GM19023 (cell line): ENCODE measurements at regions not wholly inside any gene's neighbourhood (a gene's known extent, or its start where the extent isn't known, plus 50 kb on each side); places are given as distances from the start of the nearest gene placed in this dataset.

Source experiments
- ATAC-seq: cut with Tn5 transposase; IDR thresholded peaks from one replicate; pipeline ENCODE4 v1.9.1; 2021; ENCODE audit warnings: mild to moderate bottlenecking, moderate library complexity; ENCODE audit not compliant: unreplicated experiment

DNA sequence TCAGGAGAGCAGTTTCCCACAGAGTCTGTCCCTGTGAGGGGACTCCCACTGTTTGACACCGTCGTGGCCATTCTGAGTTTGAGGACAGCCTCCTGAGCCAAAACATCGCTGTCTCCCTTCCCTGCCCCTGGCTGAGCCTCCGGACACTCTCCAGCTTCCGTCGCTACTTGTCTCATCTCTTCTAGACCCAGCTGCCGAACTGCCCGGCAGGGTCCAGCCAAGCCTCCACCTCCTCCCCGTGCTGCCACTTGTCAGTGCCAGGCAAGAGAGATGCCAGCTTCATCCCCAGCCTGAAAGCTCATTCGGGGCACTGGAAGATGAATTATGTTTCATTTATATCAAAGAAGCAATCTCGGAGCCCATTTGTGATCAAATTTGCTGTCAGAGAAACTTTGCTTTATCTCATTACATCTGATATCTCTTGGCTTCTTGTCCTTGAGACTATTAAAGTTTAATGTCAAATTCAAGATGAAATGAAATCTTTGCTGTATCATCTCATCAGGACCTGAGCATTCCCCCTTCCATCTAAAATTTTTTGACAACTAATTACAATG, 283.9 kb downstream of the BUD13 start:
- ATAC-seq = no peak

DNA sequence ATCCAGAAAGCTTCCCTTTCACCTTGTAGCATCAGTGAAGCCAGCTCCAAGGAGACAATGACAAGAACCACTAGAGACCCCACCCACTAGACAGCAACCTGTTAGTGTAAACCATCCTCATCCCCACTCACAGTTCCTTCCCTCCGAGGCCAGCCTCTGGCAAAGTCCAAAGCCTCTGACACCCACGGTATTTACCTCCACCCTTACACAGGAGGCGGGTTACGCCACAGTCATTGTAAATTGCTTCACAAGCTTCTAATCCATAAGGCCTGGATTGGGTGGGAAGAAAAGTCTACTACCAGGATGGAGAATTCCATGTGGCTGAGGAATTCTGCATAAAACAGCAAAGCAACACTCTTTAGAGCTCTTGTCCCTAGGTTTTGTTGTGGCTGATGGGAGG, 287.4 kb downstream of the BUD13 start:
- ATAC-seq = no peak

DNA sequence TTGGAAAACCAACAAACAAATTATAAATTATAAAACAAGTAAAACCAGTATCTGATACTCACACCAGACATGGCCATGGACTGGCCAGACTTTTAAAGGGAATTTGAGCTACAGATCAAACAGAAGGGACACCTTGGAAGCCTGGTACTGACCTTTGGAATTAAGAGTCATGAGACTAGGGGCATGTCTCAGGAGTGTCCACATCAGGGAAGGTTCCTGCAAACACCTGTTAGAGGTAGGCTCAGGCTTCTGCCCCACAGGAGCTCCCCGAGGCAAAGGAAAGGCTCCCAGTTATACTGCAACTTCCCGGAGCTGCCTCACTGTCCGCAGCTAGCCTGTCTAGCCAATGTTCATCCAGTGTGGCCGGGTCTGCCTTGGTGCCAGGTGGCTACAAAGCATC, 290.1 kb downstream of the BUD13 start:
- no peak for ATAC-seq

DNA sequence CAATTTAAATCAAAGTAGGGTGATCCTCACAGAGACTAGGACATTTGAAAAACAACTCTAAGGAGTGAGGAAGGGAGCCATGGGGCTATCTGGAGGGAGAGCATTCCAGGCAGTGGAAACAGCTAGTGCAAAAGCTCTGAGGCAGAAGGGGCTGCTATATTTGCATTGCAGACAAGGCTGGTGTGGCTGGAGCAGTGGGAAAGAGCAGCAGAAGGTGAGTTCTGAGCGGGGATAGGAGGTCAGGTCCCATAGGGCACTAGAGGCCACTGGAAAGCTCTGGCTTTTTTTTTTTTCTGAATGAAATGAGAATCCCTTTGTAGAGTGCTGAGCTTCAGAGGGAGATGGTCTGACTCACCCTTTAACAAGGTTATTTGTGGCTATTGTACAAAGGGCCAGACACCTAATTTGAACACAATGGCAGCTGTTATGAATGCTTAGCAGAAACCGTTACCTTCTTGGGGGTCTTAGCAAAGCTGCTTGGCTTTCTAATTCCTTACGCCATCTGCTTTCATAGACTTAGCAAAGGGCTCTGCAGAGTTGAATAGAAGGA, 291.6 kb downstream of the BUD13 start:
- no peak for ATAC-seq

DNA sequence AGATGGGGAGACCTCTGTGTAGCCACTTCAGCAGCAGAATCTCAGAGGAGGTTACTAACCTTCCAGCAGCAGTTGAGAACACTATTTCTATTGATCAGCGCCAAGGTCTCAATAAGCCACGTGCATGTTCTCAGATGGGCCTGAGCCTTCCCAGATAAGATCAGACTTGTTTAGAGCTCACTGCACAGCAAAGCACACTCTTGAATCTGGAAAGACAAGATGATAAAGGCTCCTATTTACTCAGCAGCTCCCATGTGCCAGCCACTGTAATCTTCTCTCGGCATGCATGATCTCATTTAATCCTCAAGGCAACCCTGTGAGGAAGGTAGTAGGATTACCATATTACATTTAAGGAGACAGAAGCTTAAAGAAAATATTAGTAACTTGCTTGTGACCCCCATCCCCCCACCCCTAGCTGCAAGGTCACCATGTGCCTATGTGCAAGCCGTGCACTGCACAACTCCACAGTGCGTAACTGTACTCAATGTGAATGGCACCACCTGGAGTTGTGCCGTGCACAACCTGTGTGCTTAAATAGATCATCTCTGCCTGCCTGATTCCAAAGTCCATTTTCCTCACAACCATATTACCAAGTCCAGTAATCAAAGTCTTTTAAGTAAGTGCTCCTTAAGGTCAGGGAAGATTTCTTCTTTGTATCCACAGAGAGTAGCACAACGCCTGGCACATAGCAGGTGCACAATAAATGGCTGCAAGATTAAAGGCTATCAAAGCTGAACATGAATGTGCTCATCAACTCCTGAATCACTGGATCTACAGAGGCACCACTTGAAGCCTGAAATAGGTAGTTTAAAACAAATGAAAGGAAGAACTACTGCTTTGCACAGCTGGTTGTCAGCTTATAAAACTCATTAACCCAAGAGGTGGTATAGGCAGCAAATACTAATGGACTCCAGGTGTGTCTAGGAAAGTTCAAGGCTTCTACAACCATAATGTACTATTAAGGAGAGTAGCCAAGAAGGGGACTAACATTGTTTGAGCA, 293.8 kb downstream of the BUD13 start:
- ATAC-seq = no peak

DNA sequence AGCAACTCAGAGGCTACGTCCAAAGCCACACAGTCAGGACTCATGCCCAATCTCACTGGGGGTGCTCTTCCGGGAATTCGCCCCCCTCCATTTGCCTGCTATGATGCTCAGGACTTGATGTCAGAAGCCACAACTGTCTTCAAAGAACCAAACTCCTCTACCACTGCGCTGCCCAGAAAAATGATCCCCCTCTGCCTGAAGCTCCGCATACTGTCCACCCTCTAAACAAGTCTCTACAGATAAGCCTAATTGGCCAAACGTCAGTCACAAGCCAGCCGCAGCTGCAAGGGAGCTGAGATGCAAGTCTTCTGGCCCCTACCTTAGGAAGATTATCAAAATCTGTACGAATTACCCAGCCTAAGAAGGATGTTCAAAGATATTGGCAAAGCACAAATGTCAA, 294.6 kb downstream of the BUD13 start:
- no peak for ATAC-seq

DNA sequence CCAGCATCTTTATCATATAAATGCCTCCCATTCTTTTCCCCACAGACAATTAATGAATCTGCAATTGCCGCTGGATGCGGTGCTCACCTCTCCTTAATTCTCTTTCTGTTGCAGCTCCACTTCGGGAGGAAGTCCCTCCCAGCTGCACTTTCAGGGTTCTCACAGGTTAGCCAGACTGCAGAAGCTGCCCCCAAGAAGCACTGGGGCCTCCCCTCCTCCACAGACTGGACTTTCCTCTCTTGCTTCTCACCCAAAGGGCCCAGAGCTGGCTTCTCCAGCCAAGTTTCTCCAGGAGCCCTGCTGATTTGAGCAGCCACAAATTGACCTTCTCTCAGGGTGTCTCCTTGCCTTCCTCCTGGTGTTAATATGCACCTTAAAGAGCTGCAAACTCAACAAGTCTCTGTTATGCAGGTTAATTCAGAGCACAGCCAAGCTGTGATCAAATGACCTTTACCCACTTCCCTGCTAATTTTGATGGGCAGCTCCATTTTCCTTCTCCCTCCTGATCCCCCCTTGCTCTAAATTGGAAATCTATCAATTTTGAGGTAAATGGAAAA, 298.9 kb downstream of the BUD13 start:
- no peak for ATAC-seq

DNA sequence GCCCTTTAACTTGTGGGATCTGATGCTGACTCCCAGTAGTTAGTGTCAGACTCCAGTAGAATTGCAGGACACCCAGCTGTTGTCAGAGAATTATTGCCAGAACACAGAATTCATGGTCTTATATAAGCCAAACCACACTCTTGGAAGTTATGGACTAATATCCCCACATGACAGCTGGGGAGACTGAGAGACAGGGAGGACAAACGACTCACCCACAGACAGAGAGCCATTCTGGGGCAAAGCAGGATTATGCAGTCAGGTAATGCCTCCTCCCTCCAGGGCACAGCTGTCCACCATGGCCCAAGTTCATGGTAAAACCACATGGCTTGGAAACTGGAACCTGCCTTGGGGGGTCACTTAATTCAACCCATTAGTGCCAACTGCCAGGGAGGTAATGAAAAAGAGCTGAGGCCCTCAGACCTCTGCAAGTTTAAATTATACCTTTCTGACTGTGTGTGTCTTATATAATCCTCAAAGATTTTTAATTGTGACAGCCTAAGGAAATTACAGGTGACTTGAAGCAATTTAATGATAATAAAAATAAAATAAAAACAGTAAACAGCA, 299.5 kb downstream of the BUD13 start:
- no peak for ATAC-seq

DNA sequence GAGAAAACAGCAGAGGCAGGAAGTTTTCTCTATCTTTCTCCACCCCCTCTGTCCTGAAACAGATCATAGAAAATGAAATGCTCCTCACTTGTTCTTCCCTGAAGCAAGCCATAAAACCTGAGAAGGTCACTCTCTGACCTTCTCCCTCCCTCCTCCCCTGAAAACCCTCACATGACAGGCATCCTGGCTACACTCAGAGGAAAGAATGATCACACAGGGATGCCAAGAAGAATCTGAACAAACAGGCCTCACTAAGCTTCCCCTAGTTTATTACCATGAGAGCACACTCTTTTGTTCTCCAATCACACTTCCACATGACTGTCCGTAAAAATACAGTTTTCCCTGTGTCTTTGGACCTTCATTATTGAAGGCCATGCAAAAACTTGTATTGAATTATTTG, 300.1 kb downstream of the BUD13 start:
- ATAC-seq = no peak

DNA sequence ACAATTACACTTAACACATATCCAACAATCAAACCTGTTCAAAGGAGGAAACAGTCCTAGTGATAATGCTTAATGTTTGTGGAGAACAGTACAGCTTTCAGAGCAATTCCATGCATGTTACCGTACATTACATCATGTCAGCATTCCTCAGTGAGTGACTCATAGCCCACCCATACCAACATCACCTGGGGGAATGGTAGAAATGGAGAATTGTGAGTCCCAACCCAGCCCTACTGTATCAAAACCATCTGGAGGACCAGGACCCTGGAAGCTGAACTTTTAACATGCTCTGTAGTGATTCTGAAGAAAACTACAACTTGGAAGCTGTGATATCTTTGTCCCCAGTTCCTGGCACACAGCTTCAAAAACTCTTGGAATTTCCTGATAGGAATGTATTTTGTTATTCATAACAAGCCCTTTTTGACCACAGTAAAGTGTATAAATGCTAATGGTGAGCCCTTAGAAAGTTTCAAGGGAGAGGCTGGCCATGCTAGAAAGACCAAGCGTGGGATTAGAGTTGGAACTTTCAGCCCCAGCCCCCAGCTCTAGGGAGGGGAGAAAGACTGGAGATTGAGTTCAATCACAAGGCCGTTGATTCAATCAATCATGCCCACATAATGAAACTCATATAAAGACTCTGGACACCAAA, 301.1 kb downstream of the BUD13 start:
- no peak for ATAC-seq

DNA sequence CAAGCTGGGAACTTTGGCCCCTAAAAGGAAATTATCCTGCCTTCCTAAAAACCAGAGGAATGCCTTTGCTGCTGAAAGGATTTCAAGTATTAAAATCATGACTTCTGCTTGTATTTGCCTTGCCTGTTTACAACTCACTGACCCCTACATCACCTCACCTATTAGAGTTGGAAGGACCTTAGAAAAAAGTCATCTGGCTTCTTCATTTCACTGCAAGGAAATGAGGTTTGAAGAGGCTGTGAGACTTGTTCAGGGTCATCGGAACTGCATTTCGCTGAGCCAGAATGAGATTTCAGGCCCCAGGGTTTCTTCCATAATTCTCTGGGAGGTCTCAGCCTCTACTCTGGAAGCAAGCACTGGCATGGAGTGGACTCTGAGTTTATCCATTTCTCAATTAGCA, 304.1 kb downstream of the BUD13 start:
- ATAC-seq = no peak

DNA sequence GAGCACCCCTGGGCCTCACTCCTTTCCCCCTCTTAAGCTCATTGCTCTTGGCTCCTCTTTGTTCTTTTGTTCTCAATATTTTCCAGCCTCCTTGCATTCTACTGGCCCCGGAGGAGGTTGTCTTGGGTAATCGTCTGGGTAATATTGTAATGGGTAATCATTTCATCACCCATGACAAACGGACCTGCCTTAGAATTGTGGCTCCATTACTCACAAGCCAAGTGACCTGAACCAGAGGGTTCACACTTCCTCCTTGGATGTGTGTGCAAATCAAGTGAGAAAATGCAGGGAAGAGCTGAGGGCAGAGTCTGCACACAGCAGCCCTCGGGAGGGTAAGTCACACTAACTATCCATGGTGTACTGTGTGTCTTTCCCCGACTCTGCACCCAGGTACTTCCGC, 305.0 kb downstream of the BUD13 start:
- ATAC-seq = no peak

DNA sequence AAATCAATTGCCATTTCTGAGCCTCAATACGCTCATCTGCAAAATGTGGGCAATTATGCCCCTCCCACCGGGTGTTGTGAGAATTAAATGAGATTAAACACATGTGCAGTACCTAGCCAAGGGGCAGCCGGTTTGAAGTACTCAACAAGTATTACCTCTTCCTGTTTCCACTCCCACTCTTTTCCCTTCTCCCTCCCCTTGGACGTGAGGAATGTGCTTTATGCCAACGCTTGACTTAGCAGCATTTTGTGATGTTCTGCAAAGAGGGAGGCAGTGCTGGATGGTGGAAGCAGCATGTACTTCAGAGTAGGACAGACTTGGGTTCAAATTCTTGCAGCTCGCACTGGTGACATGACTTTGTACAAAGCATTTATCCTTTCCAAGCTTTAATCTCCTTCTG, 306.0 kb downstream of the BUD13 start:
- ATAC-seq = no peak

DNA sequence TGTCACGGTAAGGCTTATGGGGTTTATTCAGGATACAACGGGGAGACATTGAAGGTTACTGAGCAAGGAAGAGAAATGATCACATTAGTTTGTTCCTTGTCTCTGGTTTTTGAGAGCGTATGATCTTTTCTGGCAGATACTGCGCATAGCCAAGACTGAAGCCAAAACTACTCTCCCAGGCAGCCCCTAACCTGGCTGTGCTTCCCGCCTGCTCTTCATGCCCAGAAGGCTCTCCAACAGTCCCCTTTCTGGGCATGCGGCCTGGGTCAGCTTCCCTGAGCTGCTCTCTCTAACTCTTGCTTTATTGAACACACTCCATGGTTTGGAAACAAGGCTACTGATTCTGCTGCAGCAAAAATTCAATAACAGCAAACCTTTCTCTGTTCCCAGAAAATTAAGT, 306.6 kb downstream of the BUD13 start:
- no peak for ATAC-seq

DNA sequence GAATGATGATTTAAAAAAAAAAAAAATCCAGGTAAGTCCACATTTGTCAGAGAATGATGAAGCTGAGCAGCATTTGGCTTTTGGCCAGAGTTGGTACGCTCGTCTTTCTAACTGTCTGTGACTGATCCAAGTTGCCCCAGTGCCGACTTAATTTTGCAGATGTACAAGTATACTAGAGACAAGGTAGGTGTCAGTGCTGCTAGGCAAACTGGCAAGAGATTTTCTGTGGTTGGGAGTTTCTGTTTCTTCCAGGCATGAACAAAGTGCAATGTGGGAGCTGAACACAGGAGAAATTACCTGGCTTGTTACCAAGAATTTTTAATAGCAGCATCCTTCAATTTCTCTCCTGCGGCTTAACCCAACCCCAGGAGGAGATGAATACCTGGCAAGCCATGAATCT, 307.7 kb downstream of the BUD13 start:
- ATAC-seq = no peak

DNA sequence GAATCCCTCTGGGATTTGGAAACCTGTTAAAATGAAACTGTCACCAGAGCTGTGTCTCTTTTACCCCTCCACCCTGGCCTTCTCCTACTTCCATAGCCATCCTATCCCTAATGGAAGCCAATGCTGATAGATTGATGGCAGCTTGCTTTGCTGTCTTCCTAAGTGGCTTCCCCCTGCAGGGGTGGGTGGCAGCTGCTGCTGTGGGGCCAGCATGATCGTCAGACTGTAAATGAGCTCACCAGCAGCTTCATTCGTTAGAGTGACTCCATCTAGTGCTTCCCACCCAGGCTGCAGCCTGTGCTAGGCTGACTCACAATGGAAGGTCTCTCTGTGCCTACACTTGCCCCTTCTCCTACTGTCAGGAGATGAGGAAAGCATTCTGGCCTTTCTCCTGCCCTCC, 311.0 kb downstream of the BUD13 start:
- no peak for ATAC-seq

DNA sequence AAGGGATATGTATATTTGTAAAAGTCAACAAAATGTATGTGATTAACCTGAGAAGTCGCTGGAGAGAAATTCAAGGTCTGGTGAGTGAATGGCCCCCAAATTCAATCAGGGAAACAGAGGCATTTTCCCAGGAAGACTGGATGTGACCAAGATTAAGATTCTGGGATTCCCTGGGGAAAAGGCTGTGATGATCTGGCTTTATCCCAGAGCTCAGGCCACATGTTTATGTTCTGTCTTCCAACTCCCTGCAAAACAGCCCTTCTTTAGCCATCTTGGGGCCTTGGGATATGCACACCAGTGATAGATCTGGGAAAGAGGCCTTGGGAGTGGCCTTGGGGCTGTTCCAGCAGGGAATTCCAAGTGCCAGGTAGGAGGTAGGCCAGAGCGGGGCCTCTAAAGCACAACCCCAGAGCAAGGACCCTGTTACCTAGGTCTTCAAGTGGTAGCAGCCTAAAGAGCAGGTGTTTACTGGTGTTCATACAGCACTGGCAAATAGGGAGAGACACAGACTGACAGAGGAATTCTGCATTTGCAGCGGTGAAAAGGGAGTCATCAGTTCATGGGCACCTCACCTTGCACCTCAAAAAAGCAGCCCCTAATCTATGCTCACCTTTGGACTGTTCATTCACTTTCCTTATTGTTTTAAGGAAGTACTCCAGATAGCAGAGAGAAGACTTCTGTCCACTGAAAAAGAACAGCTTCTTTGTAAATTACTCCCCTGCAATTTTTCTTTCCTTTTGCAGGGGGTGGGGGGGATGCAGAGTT, 312.4 kb downstream of the BUD13 start:
- no peak for ATAC-seq

DNA sequence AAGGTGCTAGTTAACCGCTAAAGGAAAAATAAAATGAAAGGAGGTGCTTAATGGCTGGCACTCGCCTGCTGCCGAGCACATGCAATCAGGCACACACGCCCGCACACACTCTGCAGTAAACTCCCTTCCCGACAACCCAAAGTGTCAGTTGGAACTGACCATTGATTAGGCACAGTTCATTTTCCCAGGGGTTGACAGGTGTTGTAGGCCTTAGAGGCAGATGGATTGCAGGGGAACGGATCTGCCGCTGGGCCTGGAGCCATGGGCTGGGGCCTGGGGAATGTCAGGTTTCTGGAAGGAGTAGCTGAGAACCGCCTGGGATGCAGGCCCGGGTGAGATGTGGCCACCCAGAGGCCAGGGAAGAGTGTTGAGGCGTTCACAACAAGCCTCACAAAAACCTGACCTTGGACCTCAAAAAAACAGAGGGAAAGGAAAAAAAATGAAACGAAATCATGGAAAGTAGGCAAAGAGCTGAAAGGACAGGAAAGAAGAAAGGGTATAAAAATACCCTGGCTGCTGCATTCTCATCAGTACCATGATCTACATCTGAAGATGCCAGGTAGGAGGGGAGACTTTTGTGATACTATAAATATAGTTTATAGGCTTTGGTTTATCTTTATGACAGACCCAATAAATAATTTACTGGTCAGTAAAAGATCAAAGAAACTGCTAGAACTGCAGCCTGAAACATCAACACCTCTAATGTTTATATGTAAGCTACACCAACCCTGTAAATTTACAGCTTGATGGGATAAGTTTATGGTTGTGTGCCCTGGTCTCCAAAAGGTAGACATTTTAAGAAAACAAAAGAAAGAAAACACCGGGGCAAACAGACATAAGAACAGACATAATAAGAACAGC, 313.4 kb downstream of the BUD13 start:
- ATAC-seq = no peak

DNA sequence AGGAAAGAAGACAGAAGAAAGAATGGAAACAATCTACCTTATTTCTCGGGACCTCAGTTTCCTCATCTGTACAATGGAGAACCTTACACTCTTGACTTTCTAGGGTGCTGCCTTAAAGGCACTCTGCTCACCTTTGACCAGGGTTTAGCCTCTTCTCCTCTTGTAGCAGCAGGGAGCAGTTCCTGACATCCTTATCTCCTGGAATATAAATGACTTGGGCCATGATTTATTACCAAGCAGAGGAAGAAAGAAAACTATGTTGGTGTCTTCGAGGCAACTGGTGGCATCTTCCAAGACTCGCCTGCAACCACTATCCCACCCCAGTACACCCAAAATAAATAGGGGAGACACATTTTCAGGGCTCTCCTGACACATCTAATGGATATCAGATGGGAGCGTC, 314.2 kb downstream of the BUD13 start:
- ATAC-seq = no peak
